ENCODE measurements at regions not wholly inside any gene's neighbourhood (a gene's known extent, or its start where the extent isn't known, plus 50 kb on each side); places are given as distances from the start of the nearest gene placed in this dataset.

DNA sequence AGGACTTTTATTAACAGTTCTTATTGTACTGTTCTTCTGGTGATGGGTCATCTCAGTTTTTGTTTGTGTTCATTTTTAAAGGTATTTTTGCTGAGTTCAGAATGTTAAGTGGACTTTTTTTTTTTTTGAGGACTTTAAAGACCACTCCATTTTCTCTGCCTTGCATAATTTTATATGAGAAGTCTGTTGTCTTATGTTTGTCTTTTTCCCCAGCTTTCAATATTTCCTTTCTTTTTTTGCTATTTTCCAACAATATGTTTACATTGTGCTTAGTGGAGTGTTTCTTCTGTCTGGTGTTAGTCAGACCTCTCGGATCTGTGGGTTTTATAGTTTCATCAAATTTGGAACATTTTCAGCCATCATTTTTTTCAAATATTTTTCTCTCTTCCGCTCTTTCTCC is 290.0 kb upstream of the TNRC6C start:
- DNase-seq = no peak

GRCh38 chr17:77670173-77670572 is 288.3 kb upstream of the TNRC6C start:
- DNase-seq = no peak

DNA sequence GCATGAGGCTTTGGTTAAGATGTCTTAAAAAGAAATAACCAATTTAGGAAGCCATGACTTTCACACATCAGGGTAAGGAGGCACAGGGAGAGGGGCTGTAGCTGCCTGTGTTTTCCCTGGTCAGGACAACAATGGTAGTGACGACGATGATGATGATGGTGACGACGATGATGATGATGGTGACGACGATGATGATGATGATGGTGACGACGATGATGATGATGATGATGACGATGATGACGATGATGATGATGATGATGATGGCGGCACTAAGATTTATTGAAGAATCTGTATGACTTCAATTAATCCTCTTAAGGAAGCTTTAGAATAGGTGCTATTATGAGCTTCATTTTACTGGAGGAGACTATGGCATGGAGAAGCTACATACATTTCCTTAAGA is 284.1 kb upstream of the TNRC6C start:
- DNase-seq = no peak

DNA sequence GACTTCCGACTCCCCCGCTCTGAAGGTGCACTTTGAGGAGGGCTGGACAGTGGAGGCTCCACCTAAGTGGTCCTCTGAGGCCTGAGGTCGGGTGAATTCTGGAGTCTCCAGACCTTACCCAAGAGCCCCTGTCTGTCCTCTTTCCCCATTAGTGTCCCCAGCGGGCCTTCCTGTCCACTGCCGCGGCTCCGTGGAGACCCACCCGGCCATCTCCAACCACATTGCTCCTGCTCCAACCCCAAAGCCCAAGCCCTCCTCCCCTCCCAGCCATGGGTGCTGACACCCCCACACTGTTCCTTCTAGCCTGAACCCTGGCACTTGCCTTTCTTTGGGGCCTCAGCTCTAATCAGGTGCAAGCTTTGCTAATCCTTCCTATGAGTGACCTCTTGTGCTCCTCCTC is 283.1 kb upstream of the TNRC6C start:
- DNase-seq = no peak

DNA sequence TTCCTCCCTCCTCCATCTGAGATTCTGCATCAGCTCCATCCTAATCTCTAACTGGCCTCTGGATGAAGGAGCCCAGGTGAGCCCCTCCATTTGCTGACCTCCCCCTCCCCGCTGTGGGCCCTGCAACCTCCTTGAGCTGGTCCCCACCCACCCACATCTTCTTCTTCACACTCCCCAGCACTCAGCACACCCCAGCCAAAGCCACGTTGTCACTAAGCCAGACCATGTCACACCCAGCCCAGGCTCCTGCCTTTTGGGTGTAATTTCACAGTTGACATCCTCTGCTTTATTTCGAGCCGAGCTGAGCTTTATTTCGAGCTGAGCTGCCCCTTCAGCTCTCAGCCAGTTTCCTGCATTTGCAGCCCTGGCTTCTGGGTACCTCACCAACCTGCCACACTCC is 282.7 kb upstream of the TNRC6C start:
- no peak for DNase-seq

- no peak for DNase-seq
Observed at GRCh38 chr17:77676237-77676661, 282.3 kb upstream of the TNRC6C start.

GRCh38 chr17:77677211-77677610 is 281.3 kb upstream of the TNRC6C start:
- DNase-seq = no peak

- DNase-seq = no peak
Observed at GRCh38 chr17:77677630-77678029, 280.9 kb upstream of the TNRC6C start.

- no peak for DNase-seq
Observed at GRCh38 chr17:77679589-77679988, 278.9 kb upstream of the TNRC6C start.

GRCh38 chr17:77681861-77682260 is 276.6 kb upstream of the TNRC6C start:
- DNase-seq = no peak

DNA sequence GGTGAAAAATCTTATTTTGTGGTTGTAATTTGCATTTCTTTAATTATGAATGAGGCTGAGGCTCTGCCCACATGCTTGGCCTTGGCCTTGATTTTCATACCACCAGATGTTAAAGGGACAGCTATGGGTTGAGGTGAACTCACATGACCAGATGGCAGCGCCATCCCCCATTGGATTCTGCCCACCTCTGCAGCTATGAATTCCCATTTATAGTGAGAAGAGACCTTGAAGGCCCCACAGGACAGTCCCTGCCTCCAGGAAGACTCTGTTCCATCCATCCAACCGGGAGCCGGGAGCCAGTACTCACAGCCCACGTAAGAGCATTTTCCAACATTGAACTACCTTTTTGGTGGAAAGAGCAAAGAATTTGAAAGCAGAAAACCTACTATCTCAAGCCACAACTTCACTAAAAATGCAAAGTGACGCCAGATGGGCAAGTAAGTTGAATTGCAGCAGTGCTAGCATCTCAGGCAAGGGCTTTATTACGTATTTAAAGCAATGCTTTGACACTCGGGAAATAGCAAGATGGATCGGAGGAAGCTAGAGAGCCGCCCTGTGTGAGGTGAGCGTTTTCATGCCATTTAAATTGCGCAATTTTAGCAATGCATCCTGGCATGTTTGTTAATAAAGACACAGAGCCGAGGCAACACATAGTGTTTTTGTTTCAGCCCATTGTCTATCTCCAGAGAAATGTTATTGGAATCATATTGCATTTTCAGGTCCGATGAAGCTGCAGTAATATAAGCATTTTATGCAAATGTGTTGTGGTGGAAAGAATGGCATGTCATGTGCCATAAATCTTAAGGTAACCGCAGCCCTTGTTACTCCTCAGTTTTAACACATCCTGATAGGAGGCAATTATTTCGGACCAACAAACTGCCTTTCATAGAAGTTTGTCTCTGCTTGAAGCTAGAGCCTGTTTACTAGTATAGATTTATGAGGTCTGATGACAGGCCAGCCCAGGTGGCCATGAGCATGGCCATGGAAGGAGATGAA is 273.4 kb upstream of the TNRC6C start:
- no peak for DNase-seq

DNA sequence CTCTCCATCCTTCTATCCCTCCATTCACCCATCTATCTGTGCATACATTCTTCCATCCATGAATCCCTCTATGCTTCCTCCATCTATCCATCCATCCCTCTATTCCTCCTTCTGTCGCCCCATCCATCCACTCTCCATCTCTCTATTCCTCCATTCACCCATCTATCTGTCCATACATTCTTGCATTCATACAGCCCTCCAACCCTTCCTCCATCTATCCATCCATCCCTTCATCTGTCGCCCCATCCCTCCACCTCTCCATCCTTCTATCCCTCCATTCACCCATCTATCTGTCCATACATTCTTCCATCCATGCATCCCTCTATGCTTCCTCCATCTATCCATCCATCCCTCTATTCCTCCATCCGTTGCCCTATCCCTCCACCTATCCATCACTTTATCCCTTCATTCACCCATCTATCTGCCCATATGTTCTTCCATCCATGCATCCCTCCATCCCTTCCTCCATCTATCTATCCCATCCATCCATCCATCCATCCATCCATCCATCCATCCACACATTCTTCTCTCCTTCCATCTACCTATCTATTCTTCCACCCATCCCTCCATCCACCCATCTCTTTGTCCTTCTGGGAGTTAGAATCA is 272.5 kb upstream of the TNRC6C start:
- DNase-seq = no peak

DNA sequence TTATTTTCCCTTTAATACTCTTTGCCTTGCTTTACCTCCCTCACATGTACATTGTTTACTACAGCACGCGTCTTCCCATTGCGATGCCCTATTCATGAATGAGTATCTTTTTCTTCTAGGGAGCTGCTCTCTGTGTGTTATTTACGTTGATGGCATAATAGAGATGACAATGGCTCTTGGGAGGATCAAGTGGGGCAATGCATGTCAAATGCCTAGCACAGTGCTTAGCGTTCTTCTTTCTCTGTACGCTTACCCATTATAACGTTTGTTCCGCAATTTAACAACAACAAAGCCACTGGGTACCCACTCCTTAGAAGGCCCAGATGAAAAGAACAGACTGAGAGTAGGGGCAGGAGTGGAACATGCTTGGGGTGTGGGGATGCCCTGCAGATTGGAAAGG is 271.6 kb upstream of the TNRC6C start:
- DNase-seq = no peak

DNA sequence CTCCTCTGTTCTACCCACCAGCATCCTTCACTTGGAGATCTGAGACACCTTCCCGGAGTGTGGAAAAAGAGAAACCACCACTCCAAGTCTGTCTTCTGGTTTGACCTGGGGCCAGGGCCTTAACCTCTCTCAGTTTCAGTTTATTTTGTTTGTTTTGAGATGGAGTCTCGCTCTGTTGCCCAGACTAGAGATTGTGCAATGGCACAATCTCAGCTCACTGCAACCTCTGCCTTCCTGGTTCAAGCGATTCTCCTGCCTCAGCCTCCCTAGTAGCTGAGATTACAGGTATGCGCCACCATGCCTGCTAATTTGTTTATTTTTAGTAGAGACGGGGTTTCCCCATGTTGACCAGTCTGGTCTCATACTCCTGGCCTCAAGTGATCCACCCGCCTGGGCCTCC is 271.1 kb upstream of the TNRC6C start:
- no peak for DNase-seq

GRCh38 chr17:77687921-77688320 is 270.6 kb upstream of the TNRC6C start:
- DNase-seq = no peak

- DNase-seq = no peak
Observed at GRCh38 chr17:77688369-77688768, 270.1 kb upstream of the TNRC6C start.

DNA sequence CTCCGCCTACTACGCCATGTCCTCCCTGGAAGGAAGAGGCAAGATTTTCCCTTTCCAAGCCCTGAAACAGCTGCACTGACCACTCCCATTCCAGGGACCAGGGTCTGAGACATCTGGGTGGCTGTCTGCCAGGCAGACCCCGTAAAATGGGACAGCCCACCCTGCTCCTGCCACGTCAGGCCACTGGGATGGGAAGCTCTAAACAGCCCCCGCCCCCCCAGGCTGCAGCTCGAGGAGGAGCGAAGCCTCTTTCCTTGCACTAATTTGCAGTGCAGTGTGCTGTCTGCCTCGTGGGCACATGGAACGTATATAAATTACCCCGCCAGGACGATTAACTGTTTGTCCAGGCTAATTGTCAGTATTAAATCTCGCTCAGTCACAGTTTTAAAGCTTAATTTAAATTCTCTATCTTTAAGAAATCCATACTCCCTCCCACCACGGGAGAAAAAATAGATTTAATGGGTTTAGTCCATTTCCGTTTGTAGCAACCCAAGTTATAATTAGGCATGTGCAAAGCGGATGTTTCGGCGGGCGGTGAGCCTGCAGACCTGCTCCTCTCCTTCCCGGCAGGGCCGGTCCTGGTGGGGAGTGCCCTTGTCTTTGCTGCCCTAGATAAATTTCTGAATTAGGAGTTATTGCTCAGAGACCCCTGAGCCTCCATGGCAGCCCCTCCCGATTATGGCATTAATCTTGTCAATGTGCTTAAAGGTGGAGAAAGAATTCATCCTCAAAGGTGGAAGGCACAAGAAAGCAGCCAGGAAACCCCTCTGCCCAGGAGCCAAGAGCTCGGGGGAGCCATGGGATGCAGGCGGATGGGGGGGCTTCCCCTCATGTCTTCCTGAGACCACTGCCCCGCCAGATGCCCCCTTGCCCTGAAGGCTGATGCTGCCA is 268.0 kb upstream of the TNRC6C start:
- DNase-seq = no peak

GRCh38 chr17:77691216-77692085 is 267.1 kb upstream of the TNRC6C start:
- no peak for DNase-seq

- DNase-seq = no peak
Observed at GRCh38 chr17:77692571-77693161, 265.8 kb upstream of the TNRC6C start.

- no peak for DNase-seq
Observed at GRCh38 chr17:77693301-77693700, 265.2 kb upstream of the TNRC6C start.

GRCh38 chr17:77693776-77694175 is 264.7 kb upstream of the TNRC6C start:
- no peak for DNase-seq
